HepG2 (cell line): ENCODE measurements at regions not wholly inside any gene's neighbourhood (a gene's known extent, or its start where the extent isn't known, plus 50 kb on each side); places are given as distances from the start of the nearest gene placed in this dataset.

Experiments
- PHF20 ChIP-seq: sonication (generic); formaldehyde crosslinking; IDR thresholded peaks from 2 replicates; pipeline ENCODE4 v1.5.0; 2020; ENCODE audit warnings: mild to moderate bottlenecking, missing genetic modification reagents
- ZZZ3 ChIP-seq: sonication (generic); formaldehyde crosslinking; IDR thresholded peaks from 2 replicates; pipeline ENCODE4 v1.4.0; 2020; ENCODE audit warnings: missing genetic modification reagents, mild to moderate bottlenecking, borderline replicate concordance
- TF ChIP-seq, protein P1 (sequence below): sonication (generic); formaldehyde crosslinking; IDR thresholded peaks from 2 replicates; pipeline ENCODE4 v1.5.0; 2020; ENCODE audit warnings: mild to moderate bottlenecking, missing genetic modification reagents, moderate library complexity

DNA sequence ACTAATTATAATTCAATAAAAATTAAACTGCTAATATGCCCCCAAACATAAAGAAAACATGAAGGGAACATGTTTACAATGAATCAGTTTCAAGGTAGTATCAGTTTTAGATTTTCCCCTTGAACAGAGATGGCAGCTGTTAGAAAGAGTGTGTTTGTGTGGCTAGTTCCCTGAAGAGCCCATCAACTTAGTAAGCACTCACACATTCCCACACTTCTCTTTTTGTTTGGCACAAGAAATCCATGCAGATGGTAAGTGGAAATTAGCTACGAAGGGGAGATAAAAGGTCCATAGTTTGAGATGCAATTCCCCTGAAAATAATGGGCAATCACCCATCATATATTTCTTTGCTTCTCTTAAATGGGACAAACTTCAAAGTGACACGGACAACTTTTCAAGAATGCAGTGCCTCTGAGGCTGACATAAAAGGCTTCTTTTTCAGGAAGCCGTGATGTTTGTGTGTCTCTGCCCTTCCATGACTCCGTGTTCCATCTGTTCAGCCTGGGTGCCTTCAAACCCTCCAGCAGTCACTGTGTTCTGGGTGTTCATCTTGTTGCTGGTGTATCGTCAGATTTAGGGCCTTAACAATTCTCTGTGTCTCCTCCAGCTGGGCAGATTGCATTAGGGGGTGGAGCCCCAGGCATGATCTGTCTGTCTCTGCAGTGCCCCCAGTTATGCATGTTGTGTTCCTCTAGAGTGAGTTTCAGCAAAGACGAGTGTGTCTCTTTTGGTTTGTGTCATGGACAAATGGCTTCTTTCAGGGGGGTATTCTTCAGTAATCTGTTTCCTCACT, 259.5 kb upstream of the NPY start:
- TF ChIP-seq, protein P1, sequence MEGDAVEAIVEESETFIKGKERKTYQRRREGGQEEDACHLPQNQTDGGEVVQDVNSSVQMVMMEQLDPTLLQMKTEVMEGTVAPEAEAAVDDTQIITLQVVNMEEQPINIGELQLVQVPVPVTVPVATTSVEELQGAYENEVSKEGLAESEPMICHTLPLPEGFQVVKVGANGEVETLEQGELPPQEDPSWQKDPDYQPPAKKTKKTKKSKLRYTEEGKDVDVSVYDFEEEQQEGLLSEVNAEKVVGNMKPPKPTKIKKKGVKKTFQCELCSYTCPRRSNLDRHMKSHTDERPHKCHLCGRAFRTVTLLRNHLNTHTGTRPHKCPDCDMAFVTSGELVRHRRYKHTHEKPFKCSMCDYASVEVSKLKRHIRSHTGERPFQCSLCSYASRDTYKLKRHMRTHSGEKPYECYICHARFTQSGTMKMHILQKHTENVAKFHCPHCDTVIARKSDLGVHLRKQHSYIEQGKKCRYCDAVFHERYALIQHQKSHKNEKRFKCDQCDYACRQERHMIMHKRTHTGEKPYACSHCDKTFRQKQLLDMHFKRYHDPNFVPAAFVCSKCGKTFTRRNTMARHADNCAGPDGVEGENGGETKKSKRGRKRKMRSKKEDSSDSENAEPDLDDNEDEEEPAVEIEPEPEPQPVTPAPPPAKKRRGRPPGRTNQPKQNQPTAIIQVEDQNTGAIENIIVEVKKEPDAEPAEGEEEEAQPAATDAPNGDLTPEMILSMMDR (CRISPR knock-in tag) = no peak
- TF ChIP-seq PHF20 (no peak), ZZZ3 (CRISPR knock-in tag) (no peak)
